Hippocampal formation (tissue), 2 donors: ENCODE measurements at regions not wholly inside any gene's neighbourhood (a gene's known extent, or its start where the extent isn't known, plus 50 kb on each side); places are given as distances from the start of the nearest gene placed in this dataset.

Experiments
- DNase-seq, 2 donors: peaks; one replicate each; lab custom pipeline; 2025; lab: John Stamatoyannopoulos, UW

- DNase-seq, result no peak
Observed at GRCh38 chr14:85463512-85463911, 66.4 kb upstream of the FLRT2 start.

GRCh38 chr14:85464135-85464895 is 65.6 kb upstream of the FLRT2 start:
- DNase-seq, result no peak

GRCh38 chr14:85466678-85467077 is 63.3 kb upstream of the FLRT2 start:
- no peak for DNase-seq

- no peak for DNase-seq
Observed at GRCh38 chr14:85468816-85469215, 61.1 kb upstream of the FLRT2 start.

- no peak for DNase-seq
Observed at GRCh38 chr14:85471156-85471555, 58.8 kb upstream of the FLRT2 start.

GRCh38 chr14:85471744-85472143 is 58.2 kb upstream of the FLRT2 start:
- no peak for DNase-seq

- DNase-seq, result no peak
Observed at GRCh38 chr14:85474431-85474830, 55.5 kb upstream of the FLRT2 start.

GRCh38 chr14:85475113-85475512 is 54.8 kb upstream of the FLRT2 start:
- DNase-seq, result no peak

GRCh38 chr14:85479306-85479705 is 50.6 kb upstream of the FLRT2 start:
- no peak for DNase-seq

GRCh38 chr14:85479771-85480170 is 50.2 kb upstream of the FLRT2 start:
- no peak for DNase-seq
